ENCODE measurements at regions not wholly inside any gene's neighbourhood (a gene's known extent, or its start where the extent isn't known, plus 50 kb on each side); places are given as distances from the start of the nearest gene placed in this dataset.
A peak's percentile ranks its signal among the peaks of the same experiment; 100 is the strongest.

DNA sequence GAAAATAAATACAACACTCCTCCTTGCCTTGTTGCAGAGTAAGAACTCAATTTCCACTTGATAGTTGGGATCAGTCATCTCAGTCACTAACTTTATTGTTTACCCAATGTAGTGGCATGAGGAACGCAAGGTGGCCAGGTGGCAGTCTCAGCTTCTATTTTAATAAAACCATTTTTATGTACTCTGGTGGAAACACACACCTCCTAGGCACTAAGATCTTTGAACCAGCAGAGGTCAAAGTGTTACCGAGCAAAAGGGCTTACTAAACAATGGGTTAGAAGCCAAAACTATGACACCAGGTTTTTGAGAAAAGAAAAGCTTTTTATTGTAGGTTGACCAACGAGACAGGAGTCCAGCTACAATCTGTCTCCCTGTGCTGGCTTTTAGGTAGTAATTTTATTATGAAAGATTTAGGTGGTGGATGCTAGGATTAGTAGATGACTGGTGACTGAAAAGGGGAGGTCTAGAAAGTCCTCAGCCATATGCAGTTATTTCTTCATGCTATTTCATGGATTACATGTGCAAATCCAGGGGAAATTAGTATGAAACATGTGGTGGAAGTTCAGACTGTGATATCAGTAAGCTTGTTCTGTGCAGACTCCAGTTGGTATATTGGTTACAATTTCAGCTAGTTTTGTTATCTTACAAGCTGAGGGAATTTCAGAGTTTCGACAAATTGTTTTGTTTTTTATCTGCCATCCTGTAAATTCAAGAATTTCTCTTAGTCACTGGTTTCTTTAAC, 122.3 kb downstream of the PCTP start:
- H3K4me2 ChIP-seq (ENCODE audit: low read depth, low read length): peak overlapping the region; percentile 91
- no peak for TF ChIP-seq EZH2phosphoT487 (IDR thresholded peaks at IDR 0.05; ENCODE audit: low read length)
- TF ChIP-seq, protein P1, sequence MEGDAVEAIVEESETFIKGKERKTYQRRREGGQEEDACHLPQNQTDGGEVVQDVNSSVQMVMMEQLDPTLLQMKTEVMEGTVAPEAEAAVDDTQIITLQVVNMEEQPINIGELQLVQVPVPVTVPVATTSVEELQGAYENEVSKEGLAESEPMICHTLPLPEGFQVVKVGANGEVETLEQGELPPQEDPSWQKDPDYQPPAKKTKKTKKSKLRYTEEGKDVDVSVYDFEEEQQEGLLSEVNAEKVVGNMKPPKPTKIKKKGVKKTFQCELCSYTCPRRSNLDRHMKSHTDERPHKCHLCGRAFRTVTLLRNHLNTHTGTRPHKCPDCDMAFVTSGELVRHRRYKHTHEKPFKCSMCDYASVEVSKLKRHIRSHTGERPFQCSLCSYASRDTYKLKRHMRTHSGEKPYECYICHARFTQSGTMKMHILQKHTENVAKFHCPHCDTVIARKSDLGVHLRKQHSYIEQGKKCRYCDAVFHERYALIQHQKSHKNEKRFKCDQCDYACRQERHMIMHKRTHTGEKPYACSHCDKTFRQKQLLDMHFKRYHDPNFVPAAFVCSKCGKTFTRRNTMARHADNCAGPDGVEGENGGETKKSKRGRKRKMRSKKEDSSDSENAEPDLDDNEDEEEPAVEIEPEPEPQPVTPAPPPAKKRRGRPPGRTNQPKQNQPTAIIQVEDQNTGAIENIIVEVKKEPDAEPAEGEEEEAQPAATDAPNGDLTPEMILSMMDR (IDR thresholded peaks at IDR 0.05; ENCODE audit: low read length): peak; percentile 41
- no peaks in the 10 kb centered on the region for H3K27me3 ChIP-seq (replicated peaks; ENCODE audit: insufficient read depth, low read length)
- H3F3A ChIP-seq (ENCODE audit: insufficient read depth, low read length): peaks cover 19% of the 10 kb centered on the region
- H3K79me2 ChIP-seq (ENCODE audit: low read length): no peaks in the 10 kb centered on the region
- peak overlapping the region; percentile 51 for H3K9ac ChIP-seq (ENCODE audit: low read length)
- DNase-seq: peak; percentile 82
- no peaks in the 10 kb centered on the region for H3K36me3 ChIP-seq (replicated peaks; ENCODE audit: insufficient read depth, low read length)
- H4K20me1 ChIP-seq (ENCODE audit: insufficient read depth, low read length): no peaks in the 10 kb centered on the region
- peak overlapping the region; percentile 54 for H2AFZ ChIP-seq (ENCODE audit: low read length)
- H3K4me1 ChIP-seq (ENCODE audit: low read length): peaks cover 39% of the 10 kb centered on the region
- peak overlapping the region; percentile 91 for H3K27ac ChIP-seq (ENCODE audit: low read length)
- no peaks in the 10 kb centered on the region for H3K9me2 ChIP-seq (replicated peaks; ENCODE audit: insufficient read depth, low read length)
- H3K9me3 ChIP-seq (replicated peaks; ENCODE audit: insufficient read depth, low read length): no peaks in the 10 kb centered on the region
- peak overlapping the region; percentile 39; the same call in 1 of the 2 replicates for H3K4me3 ChIP-seq (ENCODE audit: low read length)

DNA sequence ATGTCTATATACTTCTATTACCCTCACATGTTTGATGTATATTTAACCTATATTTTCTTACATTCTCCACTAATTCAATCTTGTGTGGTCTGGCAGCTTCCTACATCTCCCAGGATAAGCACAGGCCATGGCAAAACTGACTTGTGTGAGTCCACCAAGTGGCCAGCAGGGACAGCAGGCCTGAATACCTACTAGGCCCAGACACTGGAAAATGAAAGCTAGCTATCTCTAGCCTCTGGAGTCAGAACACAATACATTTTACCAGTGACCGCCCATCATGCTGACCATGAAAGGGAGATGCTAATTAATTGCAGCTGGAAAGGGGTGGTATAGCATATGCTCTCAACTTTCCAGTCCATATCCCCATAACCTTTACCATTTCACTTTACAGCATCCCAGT, 132.3 kb downstream of the PCTP start:
- no peaks in the 10 kb centered on the region for H3K9me2 ChIP-seq (replicated peaks; ENCODE audit: insufficient read depth, low read length)
- no peaks in the 10 kb centered on the region for H3K4me1 ChIP-seq (ENCODE audit: low read length)
- H2AFZ ChIP-seq (ENCODE audit: low read length): no peak overlapping the region
- H3K79me2 ChIP-seq (ENCODE audit: low read length): no peaks in the 10 kb centered on the region
- no peak overlapping the region for H3K9ac ChIP-seq (ENCODE audit: low read length)
- TF ChIP-seq EZH2phosphoT487 (IDR thresholded peaks at IDR 0.05; ENCODE audit: low read length): no peak
- TF ChIP-seq, protein P1 (IDR thresholded peaks at IDR 0.05; ENCODE audit: low read length): no peak
- H3K27me3 ChIP-seq (replicated peaks; ENCODE audit: insufficient read depth, low read length): no peaks in the 10 kb centered on the region
- no peak overlapping the region for H3K4me3 ChIP-seq (ENCODE audit: low read length)
- no peaks in the 10 kb centered on the region for H4K20me1 ChIP-seq (ENCODE audit: insufficient read depth, low read length)
- DNase-seq: no peak
- no peak overlapping the region for H3K27ac ChIP-seq (ENCODE audit: low read length)
- H3K4me2 ChIP-seq (ENCODE audit: low read depth, low read length): no peak overlapping the region
- no peaks in the 10 kb centered on the region for H3K9me3 ChIP-seq (replicated peaks; ENCODE audit: insufficient read depth, low read length)
- H3K36me3 ChIP-seq (replicated peaks; ENCODE audit: insufficient read depth, low read length): no peaks in the 10 kb centered on the region
- no peaks in the 10 kb centered on the region for H3F3A ChIP-seq (ENCODE audit: insufficient read depth, low read length)

DNA sequence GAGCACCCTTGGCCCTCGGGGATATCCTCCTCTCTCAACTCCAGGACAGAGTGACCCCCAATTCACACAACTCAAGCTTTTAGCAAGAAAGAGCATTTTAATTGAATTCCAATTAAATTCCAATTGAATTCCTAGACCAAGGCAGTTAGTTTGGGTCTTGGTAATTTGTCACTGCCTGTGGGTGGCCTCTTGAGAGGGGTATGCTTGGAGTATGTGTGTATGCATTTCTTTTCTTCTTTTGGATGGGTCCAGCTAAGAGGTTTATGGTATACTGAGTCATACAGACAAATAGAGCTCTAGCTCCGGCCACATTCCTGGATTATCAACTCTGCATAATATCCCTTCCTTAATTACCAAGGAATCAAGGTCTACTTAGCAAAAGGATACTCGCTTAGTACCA, 136.7 kb downstream of the PCTP start:
- Histone ChIP-seq H3K4me1 (ENCODE audit: low read length) (no peaks in the 10 kb centered on the region), H3K27ac (ENCODE audit: low read length) (no peak overlapping the region), H3K36me3 (replicated peaks; ENCODE audit: insufficient read depth, low read length) (no peaks in the 10 kb centered on the region), H3F3A (ENCODE audit: insufficient read depth, low read length) (no peaks in the 10 kb centered on the region), H3K79me2 (ENCODE audit: low read length) (no peaks in the 10 kb centered on the region), H3K9ac (ENCODE audit: low read length) (no peak overlapping the region), H4K20me1 (ENCODE audit: insufficient read depth, low read length) (no peaks in the 10 kb centered on the region), H2AFZ (ENCODE audit: low read length) (no peak overlapping the region), H3K9me3 (replicated peaks; ENCODE audit: insufficient read depth, low read length) (no peaks in the 10 kb centered on the region), H3K27me3 (replicated peaks; ENCODE audit: insufficient read depth, low read length) (no peaks in the 10 kb centered on the region), H3K9me2 (replicated peaks; ENCODE audit: insufficient read depth, low read length) (no peaks in the 10 kb centered on the region), H3K4me3 (ENCODE audit: low read length) (no peak overlapping the region), H3K4me2 (ENCODE audit: low read depth, low read length) (no peak overlapping the region)
- TF ChIP-seq EZH2 (optimal IDR thresholded peaks at IDR 0.05; ENCODE audit: low read depth, low read length) (no peak), EZH2phosphoT487 (IDR thresholded peaks at IDR 0.05; ENCODE audit: low read length) (no peak)
- TF ChIP-seq, protein P1 (IDR thresholded peaks at IDR 0.05; ENCODE audit: low read length): no peak
- DNase-seq: no peak
